GM13976 (cell line): ENCODE measurements at regions not wholly inside any gene's neighbourhood (a gene's known extent, or its start where the extent isn't known, plus 50 kb on each side); places are given as distances from the start of the nearest gene placed in this dataset.

Experiments used
- DNase-seq: peaks from one replicate; pipeline ENCODE4 v3.0.0; 2012; ENCODE audit warnings: low spot score
- in situ Hi-C: fragments of 300-500 bp; cut with MboI; formaldehyde crosslinking; loops from one replicate; pipeline ENCODE4 v1.12.0; 2022; ENCODE audit warnings: low sequenced_read_pairs, mixed read lengths, inconsistent platforms; ENCODE audit not compliant: unreplicated experiment
- TF ChIP-seq, protein P1 (sequence below): IDR thresholded peaks from 2 replicates; pipeline ENCODE4 v1.5.1; 2012; ENCODE audit warnings: borderline replicate concordance, mild to moderate bottlenecking; ENCODE audit not compliant: insufficient read depth; ENCODE audit errors: extremely low read depth, missing control alignments, control extremely low read depth

DNA sequence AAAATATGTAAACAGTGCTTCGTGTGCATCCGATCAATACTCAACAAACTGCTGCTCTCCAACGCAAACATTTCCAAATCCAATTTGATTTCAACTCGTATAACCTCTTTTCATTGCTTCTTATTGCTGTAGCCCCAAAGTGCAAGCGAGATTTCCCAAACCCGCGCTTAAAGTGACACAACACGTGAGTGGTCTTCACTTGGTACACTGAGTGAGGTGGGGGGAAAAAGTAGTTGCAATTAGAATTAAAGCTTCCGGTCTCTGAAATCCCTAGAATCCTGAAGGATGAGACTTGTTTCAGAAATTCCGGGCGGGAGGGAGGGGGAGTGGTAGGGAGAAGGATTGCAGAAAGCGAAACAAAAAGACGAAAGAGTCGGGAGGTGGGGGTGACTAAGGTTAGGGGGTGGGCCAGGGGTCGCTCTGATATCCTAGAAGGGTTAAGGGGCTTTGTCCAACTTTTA is 387.5 kb downstream of the BCAT1 start:
- TF ChIP-seq, protein P1, sequence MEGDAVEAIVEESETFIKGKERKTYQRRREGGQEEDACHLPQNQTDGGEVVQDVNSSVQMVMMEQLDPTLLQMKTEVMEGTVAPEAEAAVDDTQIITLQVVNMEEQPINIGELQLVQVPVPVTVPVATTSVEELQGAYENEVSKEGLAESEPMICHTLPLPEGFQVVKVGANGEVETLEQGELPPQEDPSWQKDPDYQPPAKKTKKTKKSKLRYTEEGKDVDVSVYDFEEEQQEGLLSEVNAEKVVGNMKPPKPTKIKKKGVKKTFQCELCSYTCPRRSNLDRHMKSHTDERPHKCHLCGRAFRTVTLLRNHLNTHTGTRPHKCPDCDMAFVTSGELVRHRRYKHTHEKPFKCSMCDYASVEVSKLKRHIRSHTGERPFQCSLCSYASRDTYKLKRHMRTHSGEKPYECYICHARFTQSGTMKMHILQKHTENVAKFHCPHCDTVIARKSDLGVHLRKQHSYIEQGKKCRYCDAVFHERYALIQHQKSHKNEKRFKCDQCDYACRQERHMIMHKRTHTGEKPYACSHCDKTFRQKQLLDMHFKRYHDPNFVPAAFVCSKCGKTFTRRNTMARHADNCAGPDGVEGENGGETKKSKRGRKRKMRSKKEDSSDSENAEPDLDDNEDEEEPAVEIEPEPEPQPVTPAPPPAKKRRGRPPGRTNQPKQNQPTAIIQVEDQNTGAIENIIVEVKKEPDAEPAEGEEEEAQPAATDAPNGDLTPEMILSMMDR = no peak
- in situ Hi-C loops = no loop called here
- no peak for DNase-seq

DNA sequence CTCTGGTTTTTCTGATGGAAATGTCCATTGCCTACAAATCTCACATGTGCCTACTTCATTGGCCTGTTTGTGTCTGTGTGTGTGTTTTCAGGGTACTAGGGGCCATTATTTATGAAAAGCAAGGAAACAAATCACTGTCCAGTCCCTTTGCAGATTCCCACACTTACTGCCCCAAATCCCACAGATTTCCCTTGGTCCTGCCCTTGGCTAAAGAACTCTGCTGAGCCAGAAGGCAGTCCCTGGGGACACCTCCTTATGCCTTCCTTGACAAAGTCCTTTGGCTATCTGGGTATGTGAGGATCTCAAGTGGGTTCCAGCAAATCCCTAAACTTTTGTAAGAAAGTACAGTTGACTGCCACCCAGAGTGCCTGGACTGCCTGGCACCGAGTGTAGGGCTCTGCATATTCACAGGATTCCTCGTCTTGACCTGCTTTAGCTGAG is 388.1 kb downstream of the BCAT1 start:
- no peak for DNase-seq
- in situ Hi-C loops = no loop called here
- TF ChIP-seq, protein P1 = no peak

DNA sequence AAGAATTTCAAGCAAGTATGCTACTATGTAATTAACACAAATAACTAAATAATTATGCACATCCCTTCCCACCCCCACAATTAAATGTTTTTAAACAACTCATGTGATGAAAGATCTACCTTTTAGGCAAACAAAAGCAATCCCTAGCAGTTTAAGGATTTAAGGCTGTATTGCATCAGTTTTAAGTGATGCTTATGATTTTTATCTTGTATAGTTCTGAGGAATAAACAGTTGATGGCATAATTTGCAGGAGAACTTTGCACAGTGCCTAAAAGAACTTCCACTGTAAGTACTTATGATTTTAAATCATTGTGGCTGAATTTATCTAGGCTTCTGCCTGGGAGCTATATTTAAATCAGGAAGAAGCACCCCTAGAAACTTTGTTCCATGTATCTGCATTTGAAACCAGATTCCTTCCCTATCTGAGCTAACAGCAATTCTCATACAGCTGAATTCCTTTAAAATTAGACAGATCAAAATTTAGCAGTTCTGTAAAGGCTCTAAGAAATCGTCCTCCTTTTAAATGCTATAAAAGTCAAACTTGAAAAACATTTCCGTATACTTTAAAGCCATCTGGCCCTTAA is 388.6 kb downstream of the BCAT1 start:
- in situ Hi-C loops = no loop called here
- no peak for DNase-seq
- TF ChIP-seq, protein P1 = no peak

DNA sequence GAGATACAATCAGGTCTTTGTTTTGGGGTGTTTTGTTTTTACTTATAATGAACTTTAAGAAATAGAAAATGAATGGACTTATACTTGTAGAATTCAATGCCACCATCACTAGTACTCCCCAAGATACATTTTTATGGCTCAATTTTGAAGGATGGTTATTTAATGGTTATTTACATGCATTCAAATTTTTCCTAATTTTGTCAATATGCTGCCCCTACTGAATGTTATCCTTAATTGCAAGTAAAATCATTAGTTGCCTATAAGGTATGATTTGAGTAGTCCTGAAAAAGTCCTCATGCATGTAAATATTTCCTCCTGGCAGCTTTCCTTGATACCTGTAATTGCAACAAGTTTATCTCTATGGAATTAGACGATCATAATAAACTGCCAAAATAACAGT is 391.2 kb downstream of the BCAT1 start:
- in situ Hi-C loops = no loop called here
- TF ChIP-seq, protein P1 = no peak
- DNase-seq = no peak

DNA sequence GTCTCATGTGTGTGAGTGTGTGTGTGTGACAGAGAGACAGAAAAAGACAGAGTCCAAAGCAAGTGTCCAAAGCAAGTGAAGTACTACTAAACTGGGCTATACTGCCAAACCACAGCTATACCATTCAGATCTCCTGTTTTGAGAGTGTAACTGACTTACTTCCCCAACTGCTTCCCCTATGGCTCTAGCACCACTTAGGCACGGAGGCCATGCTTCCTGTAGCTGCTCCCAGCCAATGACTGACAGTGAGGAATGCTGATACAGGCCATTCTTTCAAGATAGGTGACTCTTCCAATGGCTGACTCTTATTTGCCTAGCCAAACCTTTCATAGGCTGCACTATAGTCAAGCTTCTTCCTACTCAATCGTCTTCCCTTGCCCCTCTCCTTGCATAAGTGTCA is 393.2 kb downstream of the BCAT1 start:
- no peak for DNase-seq
- TF ChIP-seq, protein P1 = no peak
- in situ Hi-C loops = no loop called here

DNA sequence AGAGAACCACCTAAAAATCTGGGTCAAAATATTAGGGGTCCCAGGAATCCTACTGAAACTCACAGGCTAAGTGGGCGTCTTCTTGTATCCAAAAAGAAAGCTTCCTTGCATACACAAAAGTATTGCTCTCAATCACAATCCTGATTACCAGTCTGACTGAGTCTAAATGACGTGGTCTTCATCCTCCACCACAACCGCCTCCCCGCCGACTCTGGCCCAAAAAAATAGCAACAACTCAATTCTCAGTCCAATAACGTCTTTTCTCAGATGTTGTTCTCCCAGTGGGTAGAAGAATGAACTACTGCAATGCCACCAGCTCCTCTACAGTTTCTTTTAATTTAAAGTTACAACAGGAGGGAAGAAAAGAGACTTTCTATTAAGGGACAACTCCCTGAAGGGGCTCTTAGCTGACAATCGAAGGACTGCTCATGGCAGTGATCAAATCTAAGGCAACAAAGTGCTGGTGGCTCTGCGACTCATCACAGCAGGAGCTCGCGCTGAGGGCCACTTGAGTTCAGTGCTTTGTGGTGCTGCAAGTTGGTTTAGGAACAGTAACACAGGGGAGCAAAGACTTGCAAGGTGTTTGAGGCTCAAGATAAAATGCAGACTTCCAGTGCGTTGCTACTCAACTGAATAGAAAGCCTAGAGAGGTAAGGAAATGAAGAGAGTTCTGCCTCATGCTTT is 394.1 kb downstream of the BCAT1 start:
- DNase-seq = no peak
- in situ Hi-C loops = no loop called here
- TF ChIP-seq, protein P1 = no peak
